Cardiac fibroblast (primary cell): ENCODE measurements at regions not wholly inside any gene's neighbourhood (a gene's known extent, or its start where the extent isn't known, plus 50 kb on each side); places are given as distances from the start of the nearest gene placed in this dataset.

ENCODE experiments used
- DNase-seq, 2 donors: peaks; one replicate each; pipeline versions ENCODE4 v3.0.0 to v3.0.0-alpha.2; 2010; ENCODE audit warnings: low read depth in 2 of 2
- H3K4me3 ChIP-seq, 2 donors: replicated peaks in 1 of 2; 1 replicate in 1 of 2; 2 replicates in 1 of 2; pipeline ENCODE4 v1.5.1; 2011; ENCODE audit warnings: low read depth in 2 of 2, low read length in 2 of 2, mild to moderate bottlenecking in 2 of 2, moderate library complexity in 1 of 2
- TF ChIP-seq, protein P1 (sequence below): IDR thresholded peaks from one replicate; pipeline ENCODE4 v1.5.1; 2011; ENCODE audit warnings: low read depth, mild to moderate bottlenecking, low read length, inconsistent platforms

DNA sequence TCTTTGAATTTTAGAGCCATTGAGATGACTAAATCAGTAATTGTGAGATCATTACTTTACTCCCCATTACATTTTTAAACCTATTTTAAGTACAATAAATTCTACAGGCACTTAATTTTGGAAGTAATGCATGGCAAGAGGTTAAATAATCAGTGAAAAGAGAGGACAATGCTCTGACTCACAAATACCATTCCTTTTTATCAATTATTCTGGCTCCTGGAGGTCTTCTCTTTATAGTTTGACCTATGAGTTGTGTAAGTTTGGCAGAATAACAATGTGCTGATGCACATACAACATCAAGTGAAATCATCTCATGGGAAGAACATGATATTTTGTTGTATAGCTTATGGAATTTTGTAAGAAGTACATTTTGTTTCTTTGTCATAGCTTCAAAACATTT is 166.7 kb downstream of the TMTC3 start:
- peak; percentile 92 to 97 for DNase-seq
- TF ChIP-seq, protein P1, sequence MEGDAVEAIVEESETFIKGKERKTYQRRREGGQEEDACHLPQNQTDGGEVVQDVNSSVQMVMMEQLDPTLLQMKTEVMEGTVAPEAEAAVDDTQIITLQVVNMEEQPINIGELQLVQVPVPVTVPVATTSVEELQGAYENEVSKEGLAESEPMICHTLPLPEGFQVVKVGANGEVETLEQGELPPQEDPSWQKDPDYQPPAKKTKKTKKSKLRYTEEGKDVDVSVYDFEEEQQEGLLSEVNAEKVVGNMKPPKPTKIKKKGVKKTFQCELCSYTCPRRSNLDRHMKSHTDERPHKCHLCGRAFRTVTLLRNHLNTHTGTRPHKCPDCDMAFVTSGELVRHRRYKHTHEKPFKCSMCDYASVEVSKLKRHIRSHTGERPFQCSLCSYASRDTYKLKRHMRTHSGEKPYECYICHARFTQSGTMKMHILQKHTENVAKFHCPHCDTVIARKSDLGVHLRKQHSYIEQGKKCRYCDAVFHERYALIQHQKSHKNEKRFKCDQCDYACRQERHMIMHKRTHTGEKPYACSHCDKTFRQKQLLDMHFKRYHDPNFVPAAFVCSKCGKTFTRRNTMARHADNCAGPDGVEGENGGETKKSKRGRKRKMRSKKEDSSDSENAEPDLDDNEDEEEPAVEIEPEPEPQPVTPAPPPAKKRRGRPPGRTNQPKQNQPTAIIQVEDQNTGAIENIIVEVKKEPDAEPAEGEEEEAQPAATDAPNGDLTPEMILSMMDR, result no peak

GRCh38 chr12:88309546-88309945 is 167.4 kb downstream of the TMTC3 start:
- TF ChIP-seq, protein P1, result no peak
- peak; percentile 69 to 87 for DNase-seq
- no peak overlapping the region for H3K4me3 ChIP-seq

More for the DNA sequence above, 166.7 kb downstream of the TMTC3 start:
- no peak overlapping the region for H3K4me3 ChIP-seq

DNA sequence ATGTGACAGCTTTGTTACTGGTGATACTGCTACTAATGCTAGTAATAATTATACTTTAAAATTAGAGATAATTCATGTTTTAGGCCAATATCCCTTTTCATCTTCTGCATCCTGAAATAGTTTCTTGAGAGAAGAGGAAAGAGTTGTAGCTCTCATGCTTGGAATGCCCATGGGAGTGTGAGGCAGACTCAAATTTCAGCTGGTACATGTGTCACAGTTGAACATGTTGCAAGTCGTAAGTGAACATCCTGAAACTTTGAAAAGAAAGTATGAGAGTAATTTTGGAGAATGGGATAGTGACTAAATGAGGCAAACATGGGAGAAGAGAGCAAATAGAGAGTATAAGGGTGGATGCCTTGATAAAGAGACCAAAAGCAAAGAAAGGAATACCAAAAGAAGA is 168.0 kb downstream of the TMTC3 start:
- TF ChIP-seq, protein P1, result no peak
- peak; percentile 87 to 97 for DNase-seq
- no peak overlapping the region for H3K4me3 ChIP-seq

DNA sequence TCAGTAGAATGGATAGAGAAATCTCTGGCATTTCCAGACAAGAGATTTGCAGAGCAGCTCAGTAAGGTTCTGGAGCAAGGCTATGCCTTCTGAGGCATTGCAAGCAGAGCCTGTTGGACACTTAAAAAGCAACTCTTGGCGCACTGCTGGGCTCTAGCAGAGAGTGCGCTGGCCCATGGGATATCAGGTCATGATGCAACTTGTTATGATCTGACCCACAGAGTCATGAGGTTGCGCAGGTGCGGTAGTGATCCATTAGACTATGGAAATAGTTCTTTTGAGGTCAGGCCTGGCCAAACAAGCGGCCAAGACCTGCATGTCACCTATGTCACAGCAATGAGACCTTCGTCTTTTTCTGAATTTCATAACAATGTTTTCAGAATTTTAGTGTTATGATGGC is 168.6 kb downstream of the TMTC3 start:
- TF ChIP-seq, protein P1, result no peak
- DNase-seq, result peak in 1 of 2 donors; percentile 69
- no peak overlapping the region for H3K4me3 ChIP-seq

DNA sequence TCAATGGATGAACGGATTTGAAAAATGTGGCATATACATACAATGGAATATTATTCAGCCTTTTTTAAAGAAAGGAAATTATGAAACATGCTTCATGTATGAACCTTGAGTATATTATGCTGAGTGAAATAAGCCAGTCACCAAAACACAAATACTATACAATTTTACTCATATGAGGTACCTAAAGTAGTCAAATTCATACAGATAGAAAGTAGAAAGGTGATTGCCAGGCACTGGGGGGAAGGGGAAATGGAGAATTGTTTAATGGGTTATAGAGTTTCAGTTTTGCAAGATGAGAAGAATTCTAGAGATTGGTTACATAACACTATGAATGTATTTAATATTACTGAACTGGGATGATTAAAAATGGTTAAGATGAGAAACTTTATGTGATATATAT is 171.4 kb downstream of the TMTC3 start:
- TF ChIP-seq, protein P1, result no peak
- no peak for DNase-seq
- no peak overlapping the region for H3K4me3 ChIP-seq

DNA sequence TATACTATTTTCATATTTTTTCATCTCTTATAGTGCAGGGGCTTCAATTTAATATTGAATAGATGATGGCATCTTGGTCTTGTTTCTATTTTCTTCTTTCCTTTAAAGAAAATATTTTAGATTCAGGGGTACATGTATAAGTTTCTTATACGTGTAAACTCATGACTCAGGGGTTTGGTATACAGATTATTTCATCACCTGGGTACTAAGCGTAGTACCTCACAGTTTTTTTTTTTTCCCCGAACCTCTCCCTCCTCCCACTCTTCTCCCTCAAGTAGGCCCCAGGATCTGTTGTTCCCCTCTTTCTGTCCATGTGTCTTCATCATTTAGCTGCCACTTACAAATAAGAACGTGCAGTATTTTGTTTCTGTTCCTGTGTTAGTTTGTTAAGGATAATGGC is 172.6 kb downstream of the TMTC3 start:
- H3K4me3 ChIP-seq, result no peak overlapping the region
- DNase-seq, result no peak
- TF ChIP-seq, protein P1, result no peak

DNA sequence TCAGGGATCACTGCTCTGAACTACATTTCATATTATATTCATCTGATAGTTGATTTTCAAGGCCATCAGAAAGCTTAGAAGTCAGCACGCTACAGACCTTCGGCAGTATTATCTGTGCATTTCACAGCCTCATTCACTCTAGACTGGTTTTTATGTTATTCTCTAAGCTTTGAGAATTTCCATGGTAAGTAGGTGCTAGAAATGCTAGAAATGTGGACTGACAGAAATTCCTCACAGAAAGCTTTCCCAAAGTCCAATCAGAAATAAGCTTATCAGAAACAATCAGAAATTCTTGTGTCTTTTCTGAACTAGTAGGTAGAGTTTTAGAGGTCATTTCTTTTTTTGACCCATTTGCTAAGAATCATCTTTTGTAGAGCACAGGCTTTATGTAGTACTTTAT is 176.6 kb downstream of the TMTC3 start:
- no peak for DNase-seq
- H3K4me3 ChIP-seq, result no peak overlapping the region
- TF ChIP-seq, protein P1, result no peak
